B cell (primary cell): ENCODE measurements at regions not wholly inside any gene's neighbourhood (a gene's known extent, or its start where the extent isn't known, plus 50 kb on each side); places are given as distances from the start of the nearest gene placed in this dataset.

Source experiments
- EZH2 ChIP-seq: IDR thresholded peaks from 2 replicates; pipeline ENCODE4 v1.6.1; 2012; ENCODE audit warnings: borderline replicate concordance, low read depth, mild to moderate bottlenecking, moderate library complexity, low read length; ENCODE audit not compliant: insufficient read depth, poor library complexity, severe bottlenecking
- TF ChIP-seq, protein P1 (sequence below): fragments of 200-600 bp; IDR thresholded peaks from one replicate; pipeline ENCODE4 v1.8.0; 2022; ENCODE audit warnings: antibody characterized with exemption, mild to moderate bottlenecking

DNA sequence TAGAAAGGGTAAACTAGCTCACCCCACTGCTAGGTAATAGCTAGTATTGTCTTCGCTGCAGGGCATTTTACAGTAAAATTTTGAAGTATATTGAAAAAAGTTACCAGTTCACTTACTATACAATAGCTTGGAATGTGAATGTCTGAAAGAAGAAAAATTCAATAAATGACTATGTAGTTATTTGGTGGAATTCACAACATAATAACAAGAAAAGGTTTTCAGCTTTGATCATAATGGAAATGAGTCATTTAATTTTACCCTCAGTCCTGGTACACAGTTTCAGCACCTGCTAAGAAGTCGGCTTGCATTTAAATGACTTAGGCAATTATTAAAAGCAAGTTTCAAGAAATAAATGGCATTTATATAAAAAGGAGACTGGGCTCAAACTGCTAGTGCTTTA lies 90.4 kb downstream of the NUP35 start:
- TF ChIP-seq, protein P1, sequence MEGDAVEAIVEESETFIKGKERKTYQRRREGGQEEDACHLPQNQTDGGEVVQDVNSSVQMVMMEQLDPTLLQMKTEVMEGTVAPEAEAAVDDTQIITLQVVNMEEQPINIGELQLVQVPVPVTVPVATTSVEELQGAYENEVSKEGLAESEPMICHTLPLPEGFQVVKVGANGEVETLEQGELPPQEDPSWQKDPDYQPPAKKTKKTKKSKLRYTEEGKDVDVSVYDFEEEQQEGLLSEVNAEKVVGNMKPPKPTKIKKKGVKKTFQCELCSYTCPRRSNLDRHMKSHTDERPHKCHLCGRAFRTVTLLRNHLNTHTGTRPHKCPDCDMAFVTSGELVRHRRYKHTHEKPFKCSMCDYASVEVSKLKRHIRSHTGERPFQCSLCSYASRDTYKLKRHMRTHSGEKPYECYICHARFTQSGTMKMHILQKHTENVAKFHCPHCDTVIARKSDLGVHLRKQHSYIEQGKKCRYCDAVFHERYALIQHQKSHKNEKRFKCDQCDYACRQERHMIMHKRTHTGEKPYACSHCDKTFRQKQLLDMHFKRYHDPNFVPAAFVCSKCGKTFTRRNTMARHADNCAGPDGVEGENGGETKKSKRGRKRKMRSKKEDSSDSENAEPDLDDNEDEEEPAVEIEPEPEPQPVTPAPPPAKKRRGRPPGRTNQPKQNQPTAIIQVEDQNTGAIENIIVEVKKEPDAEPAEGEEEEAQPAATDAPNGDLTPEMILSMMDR = no peak
- TF ChIP-seq EZH2 = no peak
